ENCODE measurements at regions not wholly inside any gene's neighbourhood (a gene's known extent, or its start where the extent isn't known, plus 50 kb on each side); places are given as distances from the start of the nearest gene placed in this dataset.

- TF ChIP-seq RAD21 (IDR thresholded peaks at IDR 0.05 in 1 of 2, conservative IDR thresholded peaks at IDR 0.05 in 1 of 2; ENCODE audit: low read depth in 2 of 2, low read length in 2 of 2) (no peak), SIRT6 (IDR thresholded peaks at IDR 0.05; ENCODE audit: low read length) (no peak), POU5F1 (IDR thresholded peaks at IDR 0.05; ENCODE audit: low read depth, low read length) (no peak), CHD2 (IDR thresholded peaks at IDR 0.05; ENCODE audit: low read length) (no peak), ZNF274 (IDR thresholded peaks at IDR 0.05; ENCODE audit: borderline replicate concordance, extremely low read depth, low read length) (no peak), EP300 (IDR thresholded peaks at IDR 0.05; ENCODE audit: borderline replicate concordance in 1 of 2, low read depth in 2 of 2, low read length in 2 of 2) (no peak)
These were observed 113.7 kb upstream of the OXGR1 start (continued) for GRCh38 chr13:97107815-97108529.
